ENCODE measurements at regions not wholly inside any gene's neighbourhood (a gene's known extent, or its start where the extent isn't known, plus 50 kb on each side); places are given as distances from the start of the nearest gene placed in this dataset.

GRCh38 chrX:127112726-127113125 is 293.2 kb downstream of the PRR32 start:
- TF ChIP-seq ZBTB1 (tag by site-specific recombination; IDR thresholded peaks at IDR 0.05) (no peak), ZNF433 (tag by site-specific recombination; IDR thresholded peaks at IDR 0.05; ENCODE audit: low read depth) (no peak), CTCF (tag by site-specific recombination; IDR thresholded peaks at IDR 0.05) (no peak), ZBTB6 (tag by site-specific recombination; IDR thresholded peaks at IDR 0.05) (no peak), ZNF112 (tag by site-specific recombination; IDR thresholded peaks at IDR 0.05) (no peak), KLF10 (tag by site-specific recombination; IDR thresholded peaks at IDR 0.05) (no peak), ZNF704 (tag by site-specific recombination; IDR thresholded peaks at IDR 0.05) (no peak), ZNF423 (tag by site-specific recombination; IDR thresholded peaks at IDR 0.05) (no peak), REST (tag by site-specific recombination; IDR thresholded peaks at IDR 0.05) (no peak), HIC1 (tag by site-specific recombination; IDR thresholded peaks at IDR 0.05) (no peak)

Measured in HEK293 (cell line).